Hepatocyte (in vitro differentiated cells): ENCODE measurements at regions not wholly inside any gene's neighbourhood (a gene's known extent, or its start where the extent isn't known, plus 50 kb on each side); places are given as distances from the start of the nearest gene placed in this dataset.

ENCODE experiments used
- CTCF ChIP-seq: fragments of 200-600 bp; sonication (generic); IDR thresholded peaks from 2 replicates; pipeline ENCODE4 v1.5.1; 2016; ENCODE audit warnings: antibody characterized with exemption, mild to moderate bottlenecking; ENCODE audit not compliant: poor library complexity
- EZH2 ChIP-seq: fragments of 200-600 bp; sonication (generic); IDR thresholded peaks from 2 replicates; pipeline ENCODE4 v1.6.1; 2016; ENCODE audit warnings: antibody characterized with exemption, mild to moderate bottlenecking, borderline replicate concordance

GRCh38 chr1:5701642-5702041 lies 290.6 kb downstream of the NPHP4 start:
- TF ChIP-seq CTCF (no peak), EZH2 (no peak)
